Body of pancreas (tissue), 4 donors: ENCODE measurements at regions not wholly inside any gene's neighbourhood (a gene's known extent, or its start where the extent isn't known, plus 50 kb on each side); places are given as distances from the start of the nearest gene placed in this dataset.

ENCODE experiments used
- CTCF ChIP-seq, 7 experiments: fragments of 450-650 bp in 4 of 7; fragments of 200-600 bp in 3 of 7; sonication (generic) in 3 of 7; IDR thresholded peaks; one replicate each; pipeline ENCODE4 v1.5.1; 2016 to 2019; ENCODE audit warnings: antibody characterized with exemption in 7 of 7
- POLR2A ChIP-seq, 3 donors: fragments of 450-650 bp; IDR thresholded peaks; one replicate each; pipeline ENCODE4 v1.6.1; 2016; ENCODE audit warnings: antibody characterized with exemption in 3 of 3, mild to moderate bottlenecking in 2 of 3

GRCh38 chr13:51007216-51007615 lies 97.6 kb downstream of the RNASEH2B start:
- TF ChIP-seq CTCF (IDR thresholded peaks at IDR 0.05) = no peak
- TF ChIP-seq POLR2A (IDR thresholded peaks at IDR 0.05) = no peak
